ENCODE measurements at regions not wholly inside any gene's neighbourhood (a gene's known extent, or its start where the extent isn't known, plus 50 kb on each side); places are given as distances from the start of the nearest gene placed in this dataset.

GRCh38 chr21:43305811-43306311 is 121.1 kb downstream of the SIK1 start:
- TF ChIP-seq GABPB1 (CRISPR knock-in tag; IDR thresholded peaks at IDR 0.05) (no peak), ETV6 (CRISPR knock-in tag; IDR thresholded peaks at IDR 0.05) (no peak), CTCF (IDR thresholded peaks at IDR 0.05) (no peak), MLX (CRISPR knock-in tag; IDR thresholded peaks at IDR 0.05) (no peak), E2F1 (CRISPR knock-in tag; IDR thresholded peaks at IDR 0.05) (no peak), USF2 (CRISPR knock-in tag; IDR thresholded peaks at IDR 0.05) (no peak), ZBTB21 (CRISPR knock-in tag; IDR thresholded peaks at IDR 0.05; ENCODE audit: borderline replicate concordance) (no peak), PREB (CRISPR knock-in tag; IDR thresholded peaks at IDR 0.05; ENCODE audit: borderline replicate concordance) (no peak), SP1 (CRISPR knock-in tag; conservative IDR thresholded peaks at IDR 0.05) (no peak), ZNF317 (CRISPR knock-in tag; IDR thresholded peaks at IDR 0.05; ENCODE audit: borderline replicate concordance, low read depth) (no peak), IRF1 (CRISPR knock-in tag; IDR thresholded peaks at IDR 0.05) (no peak)

Data from WTC11 (cell line).